Ecto neural progenitor cell (in vitro differentiated cells): ENCODE measurements at regions not wholly inside any gene's neighbourhood (a gene's known extent, or its start where the extent isn't known, plus 50 kb on each side); places are given as distances from the start of the nearest gene placed in this dataset.
A peak's percentile ranks its signal among the peaks of the same experiment; 100 is the strongest.
"Not testable (repeated sequence)": the region's sequence is repeated elsewhere in the genome, so short reads cannot be mapped to it uniquely, and the experiment has no call there.

ENCODE experiments used
- DNase-seq: peaks from one replicate; pipeline ENCODE4 v3.0.0-alpha.2; 2018; ENCODE audit warnings: low spot score

DNA sequence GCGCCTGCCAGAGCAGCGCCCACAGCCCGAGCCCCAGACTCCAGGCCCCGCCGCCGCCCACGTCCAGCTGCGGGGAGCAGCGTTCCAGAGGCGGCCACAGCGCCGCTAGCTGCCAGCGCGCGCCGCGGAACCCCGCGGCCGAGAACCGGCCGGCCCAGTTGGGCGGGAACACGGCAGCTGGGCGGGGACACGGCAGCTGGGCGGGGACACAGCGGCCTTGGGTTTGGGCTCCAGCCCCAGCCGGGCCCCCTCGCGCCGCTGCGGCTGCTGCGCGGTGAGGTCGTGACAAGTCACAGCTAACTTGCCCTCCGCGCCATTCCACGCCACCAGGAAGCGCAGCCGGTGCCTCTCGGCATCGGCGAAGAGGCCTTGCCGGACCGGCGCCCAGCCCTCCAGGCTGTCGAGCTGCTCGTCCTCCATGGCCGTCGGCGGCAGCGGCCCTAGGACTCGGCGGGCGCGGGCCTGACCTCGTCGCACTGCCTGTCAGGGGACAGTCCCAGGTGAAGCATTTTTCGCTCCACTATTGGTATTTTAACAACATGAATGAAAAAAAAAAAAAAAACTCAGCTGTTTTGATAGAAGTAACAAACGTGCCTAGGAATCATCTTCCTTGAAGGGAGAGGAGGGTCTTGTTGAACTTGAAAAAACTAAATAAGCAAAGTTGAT is 56.6 kb upstream of the GOLGA8N start:
- DNase-seq, result peak; percentile 45

DNA sequence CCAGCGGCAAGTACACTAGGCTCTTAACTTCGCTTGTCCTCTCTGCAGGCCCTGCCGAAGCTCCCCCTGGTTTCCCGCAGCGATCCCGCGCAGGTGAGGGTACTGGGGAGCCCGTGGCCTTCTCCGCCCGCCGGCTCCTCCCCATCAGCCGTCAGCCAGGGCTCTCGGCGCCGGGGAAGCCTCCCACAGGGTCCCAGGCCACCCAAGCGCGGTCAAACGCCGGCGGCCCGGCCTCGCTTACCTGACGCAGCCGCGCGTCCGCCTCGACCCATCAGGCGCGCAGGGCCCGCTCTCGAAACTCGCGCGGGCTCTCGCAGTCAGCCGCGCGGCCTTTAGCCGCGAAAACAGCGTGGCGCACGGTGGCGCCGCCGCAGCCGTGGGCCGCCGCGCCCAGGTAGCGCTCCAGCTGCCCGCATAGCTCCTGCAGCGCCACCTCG is 57.2 kb upstream of the GOLGA8N start:
- not testable (repeated sequence) for DNase-seq

DNA sequence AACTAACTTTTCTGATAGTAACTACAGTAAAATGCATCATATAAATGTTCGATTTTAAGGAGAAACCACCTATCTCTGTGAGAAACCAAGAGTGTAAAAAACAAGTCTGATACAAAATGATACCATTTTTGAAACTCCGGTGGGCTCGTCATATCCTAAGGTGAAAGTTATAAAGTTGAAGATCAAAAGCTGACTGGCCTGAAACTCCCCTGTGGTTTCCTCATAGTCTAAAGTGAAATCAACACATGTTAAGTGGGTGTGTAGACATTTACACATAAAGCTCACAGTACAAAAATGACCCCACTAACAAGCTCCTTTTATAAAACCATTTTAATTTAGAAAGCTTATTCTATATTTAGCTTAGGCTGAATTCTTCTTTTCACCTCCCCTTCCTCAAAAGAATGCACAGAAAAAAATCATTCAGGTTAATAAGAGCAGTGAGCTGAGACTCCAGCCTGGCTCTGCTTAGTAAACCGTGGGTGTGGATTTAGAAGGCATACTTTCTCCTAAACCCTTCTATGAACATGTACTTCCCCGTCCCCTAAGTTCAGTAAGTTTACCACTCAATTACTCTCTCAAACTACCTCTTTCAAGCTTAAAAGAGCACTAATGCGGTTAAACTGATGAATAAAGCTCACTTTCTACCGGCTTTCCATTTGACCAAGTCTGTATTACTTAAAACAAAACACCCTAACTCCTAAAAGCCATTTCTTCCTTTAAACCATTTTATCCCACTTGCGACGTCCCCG is 57.9 kb upstream of the GOLGA8N start:
- not testable (repeated sequence) for DNase-seq

DNA sequence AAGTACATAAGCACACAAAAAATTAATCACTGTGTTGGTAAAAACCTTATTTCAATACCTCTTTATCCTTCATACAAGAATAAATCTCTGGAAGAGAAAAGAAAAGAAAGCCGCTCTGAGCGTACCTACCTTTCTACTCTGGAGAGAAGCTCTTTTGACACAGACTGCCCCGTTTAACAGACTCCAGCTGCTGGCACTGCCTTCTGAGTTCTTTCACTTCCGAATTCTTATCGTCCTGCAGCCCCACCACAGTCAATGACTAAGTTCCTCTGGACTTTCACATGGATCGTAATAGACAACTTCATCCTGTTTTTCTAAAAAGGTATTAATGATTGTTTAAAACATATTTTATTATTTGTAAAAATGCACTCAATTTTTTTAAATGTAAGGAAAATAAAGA is 67.5 kb upstream of the GOLGA8O start:
- DNase-seq, result not testable (repeated sequence)

DNA sequence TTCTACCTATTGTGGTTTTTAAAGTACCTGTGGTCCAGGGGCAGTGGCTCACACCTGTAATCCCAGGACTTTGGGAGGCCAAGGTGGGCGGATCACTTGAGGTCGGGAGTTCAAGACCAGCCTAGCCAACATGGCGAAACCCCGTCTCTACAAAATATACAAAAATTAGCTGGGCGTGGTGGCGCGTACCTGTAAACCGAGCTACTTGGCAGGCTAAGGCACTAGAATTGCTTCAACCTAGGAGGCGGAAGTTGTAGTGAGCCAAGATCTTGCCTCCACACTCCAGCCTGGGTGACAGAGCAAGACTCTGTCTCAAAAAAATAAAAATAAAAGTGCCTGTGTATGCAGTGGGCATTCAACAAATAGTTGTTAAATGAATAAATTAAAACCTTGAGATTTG is 67.0 kb upstream of the GOLGA8O start:
- DNase-seq, result not testable (repeated sequence)

DNA sequence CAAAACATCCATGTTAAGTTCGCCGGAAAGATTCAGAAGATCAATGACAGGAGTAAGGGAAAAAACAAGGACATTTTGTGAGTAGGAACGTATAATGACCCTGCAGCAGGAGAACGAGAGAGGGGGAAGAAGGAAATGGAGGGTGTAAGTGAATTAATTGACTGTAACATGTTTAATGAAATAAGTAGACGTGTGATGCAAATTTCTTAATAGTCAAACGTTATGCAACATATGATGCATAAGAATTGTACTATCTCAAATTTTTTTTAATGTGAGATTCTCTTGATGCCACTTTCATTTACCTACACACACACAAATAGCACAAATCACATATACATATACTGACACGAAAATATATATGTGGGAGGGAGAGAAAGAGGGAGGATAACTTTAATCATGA is 63.5 kb upstream of the GOLGA8O start:
- DNase-seq, result not testable (repeated sequence)

DNA sequence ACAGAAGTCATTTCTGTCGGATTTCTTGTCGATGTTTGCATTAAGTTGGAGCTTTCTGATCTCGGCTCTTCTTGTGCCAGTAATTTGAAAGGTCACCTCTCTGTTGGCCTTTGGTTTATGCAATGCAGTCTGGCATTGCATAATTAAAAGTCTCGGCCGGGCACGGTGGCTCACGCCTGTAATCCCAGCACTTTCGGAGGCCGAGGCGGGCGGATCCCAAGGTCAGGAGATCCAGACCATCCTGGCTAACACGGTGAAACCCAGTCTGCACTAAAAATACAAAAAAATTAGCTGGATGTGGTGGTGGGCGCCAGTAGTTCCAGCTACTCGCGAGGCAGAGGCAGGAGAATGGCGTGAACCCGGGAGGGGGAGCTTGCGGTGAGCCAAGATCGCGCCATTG is 62.6 kb upstream of the GOLGA8O start:
- not testable (repeated sequence) for DNase-seq

DNA sequence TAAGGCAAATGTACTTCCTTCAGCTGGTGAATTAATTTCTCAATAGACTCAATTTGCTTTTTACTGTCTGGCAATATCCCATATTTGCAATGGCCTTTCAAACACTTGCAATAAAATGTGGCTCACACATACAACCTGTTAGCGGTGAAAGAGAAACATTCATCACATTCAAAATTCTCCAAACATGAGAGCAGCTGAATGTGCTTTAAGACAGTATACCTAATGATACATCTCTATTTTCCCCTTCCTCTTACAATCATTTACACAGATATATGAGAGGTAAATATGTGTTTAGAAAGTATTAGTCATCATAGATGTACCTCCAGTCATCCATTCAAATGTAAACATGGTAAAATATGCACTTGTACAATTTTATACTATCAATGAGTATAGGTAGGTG is 61.5 kb upstream of the GOLGA8O start:
- DNase-seq, result not testable (repeated sequence)

DNA sequence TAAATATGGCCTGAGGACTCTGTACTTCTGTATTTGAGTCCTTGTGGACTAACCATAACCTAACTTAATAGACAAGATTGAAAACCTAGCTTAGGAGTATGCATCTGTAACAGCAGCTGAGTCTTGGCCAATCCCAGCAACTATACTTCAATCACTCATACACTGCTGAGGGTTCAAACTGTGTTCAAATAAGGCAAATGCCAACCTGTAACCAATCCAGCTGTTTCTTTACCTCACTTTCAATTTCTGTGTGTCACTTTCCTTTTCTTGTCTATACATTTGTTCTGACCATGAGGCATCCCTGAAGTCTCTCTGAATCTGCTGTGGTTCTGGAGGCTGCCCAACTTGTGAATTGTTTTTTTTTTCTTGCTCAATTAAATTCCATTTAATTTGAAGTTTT is 57.9 kb upstream of the GOLGA8O start:
- DNase-seq, result not testable (repeated sequence)

DNA sequence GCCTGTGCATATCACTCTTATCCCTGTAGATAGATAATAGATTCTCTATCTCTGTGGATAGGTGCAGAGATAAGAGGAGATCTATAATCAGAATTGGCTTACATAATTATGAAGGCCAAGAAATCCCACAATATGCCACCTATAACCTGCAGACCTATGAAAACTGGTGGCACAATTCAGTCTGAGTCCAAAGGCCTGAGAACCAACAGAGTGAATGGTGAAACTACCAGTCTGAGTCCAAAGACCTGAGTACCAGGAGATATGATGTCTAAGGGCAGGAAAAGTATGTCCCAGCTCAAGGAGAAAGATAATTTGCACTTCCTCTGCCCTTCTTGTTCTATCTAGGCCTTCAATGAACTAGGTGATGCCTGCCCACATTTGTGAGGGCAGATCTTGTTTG is 54.6 kb upstream of the GOLGA8O start:
- DNase-seq, result not testable (repeated sequence)

DNA sequence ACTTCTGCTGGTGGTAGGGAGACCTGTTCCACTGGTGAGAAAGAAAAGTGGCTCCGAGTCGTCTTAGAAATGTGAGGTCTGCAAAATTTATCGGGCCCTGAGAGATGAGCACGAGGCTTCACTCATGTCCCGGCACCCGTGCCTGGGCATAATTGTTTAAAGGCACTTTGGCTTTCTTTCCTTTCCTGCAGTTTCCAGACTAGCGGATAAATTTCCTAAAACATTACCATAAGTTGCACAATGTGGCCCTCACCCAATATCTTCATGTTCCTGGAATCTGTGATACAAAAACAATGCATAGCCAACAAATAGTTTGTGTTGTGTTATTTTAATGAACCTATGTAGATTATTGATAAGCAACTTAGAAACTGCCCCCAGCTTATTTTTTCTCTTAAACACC is 52.6 kb upstream of the GOLGA8O start:
- not testable (repeated sequence) for DNase-seq

DNA sequence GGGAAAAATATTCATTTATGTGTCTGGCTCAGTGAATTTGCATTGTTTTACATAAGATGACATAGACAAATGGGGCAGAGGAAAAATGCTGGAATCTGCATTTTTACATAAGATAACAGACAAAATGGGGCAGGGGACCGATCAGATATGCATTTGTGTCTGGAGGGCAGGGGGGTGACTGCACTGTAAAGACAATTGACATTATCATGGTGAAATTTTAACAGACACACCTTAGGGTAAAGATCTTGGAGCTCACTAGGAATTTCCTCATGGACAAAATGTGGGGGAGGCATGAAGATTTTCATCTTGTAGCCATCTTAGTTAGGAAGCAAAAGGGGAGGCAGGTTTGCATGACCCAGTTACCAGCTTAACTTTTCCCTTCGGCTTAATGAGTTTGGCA is 51.4 kb upstream of the GOLGA8O start:
- not testable (repeated sequence) for DNase-seq

DNA sequence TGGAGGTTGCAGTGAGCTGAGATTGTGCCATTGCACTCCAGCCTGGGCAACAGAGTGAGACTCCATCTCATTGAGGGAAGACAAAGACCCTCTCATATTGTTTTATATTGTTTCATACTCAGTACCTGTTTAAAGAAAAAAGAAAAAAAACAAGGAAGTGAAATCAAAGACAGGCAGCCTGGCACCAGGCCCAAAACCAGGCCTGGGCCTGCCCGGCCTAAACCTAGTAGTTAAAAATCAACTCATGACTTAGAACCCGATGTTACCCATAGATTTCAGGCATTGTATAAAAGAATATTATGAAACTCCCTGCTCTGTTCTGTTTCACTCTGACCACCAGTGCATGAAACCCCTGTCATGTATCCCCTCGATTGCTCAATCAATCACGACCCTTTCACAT is 50.2 kb upstream of the GOLGA8O start:
- DNase-seq, result not testable (repeated sequence)
